ENCODE measurements at regions not wholly inside any gene's neighbourhood (a gene's known extent, or its start where the extent isn't known, plus 50 kb on each side); places are given as distances from the start of the nearest gene placed in this dataset.

DNA sequence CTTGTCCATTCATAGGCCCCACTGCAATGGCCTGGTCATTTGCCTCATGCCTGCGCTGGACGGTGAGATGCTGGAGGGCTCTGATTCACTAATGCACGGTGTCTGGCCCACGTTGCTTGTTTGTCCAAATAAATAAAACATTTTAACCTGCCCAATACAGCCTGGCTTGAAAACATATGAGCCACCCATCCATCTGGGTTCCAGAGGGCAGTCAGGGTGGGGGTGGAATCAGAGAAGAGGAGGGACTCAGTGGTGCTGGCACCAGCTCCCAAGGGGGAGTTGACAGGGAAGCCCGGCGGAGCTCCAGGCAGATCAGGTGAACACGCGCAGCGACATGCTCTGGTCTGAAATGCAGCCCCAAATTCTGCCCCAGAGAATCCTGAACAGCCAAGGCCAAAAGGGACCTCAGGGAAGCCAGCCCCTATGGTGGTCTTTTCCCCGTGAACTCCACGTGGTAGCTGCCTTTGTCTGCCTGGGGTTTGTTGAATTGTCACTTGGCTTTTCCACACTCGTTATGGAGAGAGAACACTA lies 265.2 kb downstream of the UACA start:
- TF ChIP-seq, protein P1, sequence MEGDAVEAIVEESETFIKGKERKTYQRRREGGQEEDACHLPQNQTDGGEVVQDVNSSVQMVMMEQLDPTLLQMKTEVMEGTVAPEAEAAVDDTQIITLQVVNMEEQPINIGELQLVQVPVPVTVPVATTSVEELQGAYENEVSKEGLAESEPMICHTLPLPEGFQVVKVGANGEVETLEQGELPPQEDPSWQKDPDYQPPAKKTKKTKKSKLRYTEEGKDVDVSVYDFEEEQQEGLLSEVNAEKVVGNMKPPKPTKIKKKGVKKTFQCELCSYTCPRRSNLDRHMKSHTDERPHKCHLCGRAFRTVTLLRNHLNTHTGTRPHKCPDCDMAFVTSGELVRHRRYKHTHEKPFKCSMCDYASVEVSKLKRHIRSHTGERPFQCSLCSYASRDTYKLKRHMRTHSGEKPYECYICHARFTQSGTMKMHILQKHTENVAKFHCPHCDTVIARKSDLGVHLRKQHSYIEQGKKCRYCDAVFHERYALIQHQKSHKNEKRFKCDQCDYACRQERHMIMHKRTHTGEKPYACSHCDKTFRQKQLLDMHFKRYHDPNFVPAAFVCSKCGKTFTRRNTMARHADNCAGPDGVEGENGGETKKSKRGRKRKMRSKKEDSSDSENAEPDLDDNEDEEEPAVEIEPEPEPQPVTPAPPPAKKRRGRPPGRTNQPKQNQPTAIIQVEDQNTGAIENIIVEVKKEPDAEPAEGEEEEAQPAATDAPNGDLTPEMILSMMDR (conservative IDR thresholded peaks at IDR 0.05; ENCODE audit: low read depth, low read length) = no peak
- no peak overlapping the region for H3K4me3 ChIP-seq (ENCODE audit: low read depth, low read length)
- DNase-seq (ENCODE audit: low read depth) = no peak

DNA sequence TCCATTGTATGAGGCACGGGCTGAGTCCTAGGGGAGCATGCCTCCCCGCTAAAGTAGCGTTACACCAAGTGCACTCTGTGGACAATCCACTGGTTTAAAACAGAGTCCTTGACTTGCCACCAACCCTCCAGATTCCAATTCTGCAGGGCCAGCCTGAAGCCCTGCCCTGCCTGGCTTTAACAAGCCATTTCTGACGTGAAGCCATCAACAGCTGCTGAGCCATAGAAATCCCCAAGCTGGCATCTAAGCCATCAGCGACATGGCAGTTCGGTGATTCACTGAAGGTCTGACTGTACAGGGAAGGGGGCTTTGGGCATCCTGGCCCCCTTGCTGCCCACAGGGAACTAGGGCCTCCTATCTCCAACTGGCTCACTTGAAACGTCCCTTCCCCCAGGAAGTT lies 265.7 kb downstream of the UACA start:
- no peak for DNase-seq (ENCODE audit: low read depth)
- TF ChIP-seq, protein P1 (conservative IDR thresholded peaks at IDR 0.05; ENCODE audit: low read depth, low read length) = no peak
- H3K4me3 ChIP-seq (ENCODE audit: low read depth, low read length) = no peak overlapping the region

DNA sequence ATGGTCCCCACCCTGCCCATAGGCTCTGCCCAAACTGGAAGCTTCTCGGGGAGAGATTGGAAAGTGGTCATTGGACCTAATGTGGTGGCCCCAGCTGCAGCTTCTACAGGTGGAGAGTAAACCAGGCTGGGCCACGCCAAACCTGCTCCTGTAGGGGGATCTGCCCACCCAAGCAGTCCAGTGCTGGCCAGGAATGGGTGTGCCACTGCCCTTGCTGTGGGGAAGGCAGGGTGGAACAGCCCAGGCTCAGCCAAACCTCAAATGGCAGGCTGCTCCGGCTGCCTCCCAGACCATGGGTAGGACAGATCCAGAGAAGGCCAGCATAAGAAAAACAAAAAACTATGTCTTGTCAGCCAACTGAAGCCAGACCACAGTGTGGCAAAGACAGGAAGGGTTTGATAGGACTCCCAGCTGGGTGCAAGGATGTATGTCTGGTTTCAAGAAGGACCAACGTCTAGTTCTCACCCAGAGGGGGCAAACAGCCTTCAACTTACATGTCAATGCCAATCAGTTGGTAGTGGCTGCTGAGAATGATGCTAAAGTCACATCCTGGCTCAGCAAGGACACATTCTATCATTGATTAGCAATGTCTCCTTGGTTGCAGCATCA lies 267.3 kb downstream of the UACA start:
- no peak for DNase-seq (ENCODE audit: low read depth)
- no peak overlapping the region for H3K4me3 ChIP-seq (ENCODE audit: low read depth, low read length)
- TF ChIP-seq, protein P1 (conservative IDR thresholded peaks at IDR 0.05; ENCODE audit: low read depth, low read length) = no peak

DNA sequence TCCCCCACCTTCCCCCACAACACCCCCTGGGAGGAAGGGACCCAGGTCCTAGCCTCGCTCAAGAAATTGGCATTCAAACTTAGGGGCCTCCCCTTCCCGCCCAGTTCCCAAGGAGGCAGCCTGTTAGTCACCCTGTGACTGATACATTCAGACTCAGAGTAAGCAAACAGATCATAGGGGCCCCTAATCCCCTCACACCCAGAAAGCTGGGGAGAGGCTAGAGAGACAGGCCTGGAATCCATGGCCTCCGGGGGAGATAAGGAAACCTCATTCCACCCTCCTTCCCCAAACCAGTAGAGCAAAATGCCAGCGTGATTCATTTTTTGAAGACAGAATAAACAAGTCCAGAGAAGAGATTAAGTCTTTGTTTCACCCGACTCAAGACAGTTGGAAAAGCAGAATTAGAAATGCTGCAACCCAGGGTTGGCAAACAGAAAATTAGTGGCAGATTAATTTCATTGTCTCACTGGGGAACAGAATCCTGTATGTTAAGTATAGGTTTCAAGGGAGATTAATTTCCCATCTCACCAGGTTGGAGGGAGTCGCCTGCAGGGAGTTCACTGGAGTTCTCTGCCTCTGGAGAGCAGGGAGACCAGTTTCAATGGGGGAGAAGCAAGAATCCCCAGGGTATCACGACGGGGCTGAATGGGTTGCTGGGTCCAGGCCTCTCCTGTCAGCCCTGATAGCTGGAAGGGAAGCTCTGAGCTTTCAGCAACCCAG lies 268.3 kb downstream of the UACA start:
- peak; percentile 65 for DNase-seq (ENCODE audit: low read depth)
- no peak overlapping the region for H3K4me3 ChIP-seq (ENCODE audit: low read depth, low read length)
- TF ChIP-seq, protein P1 (conservative IDR thresholded peaks at IDR 0.05; ENCODE audit: low read depth, low read length) = no peak

DNA sequence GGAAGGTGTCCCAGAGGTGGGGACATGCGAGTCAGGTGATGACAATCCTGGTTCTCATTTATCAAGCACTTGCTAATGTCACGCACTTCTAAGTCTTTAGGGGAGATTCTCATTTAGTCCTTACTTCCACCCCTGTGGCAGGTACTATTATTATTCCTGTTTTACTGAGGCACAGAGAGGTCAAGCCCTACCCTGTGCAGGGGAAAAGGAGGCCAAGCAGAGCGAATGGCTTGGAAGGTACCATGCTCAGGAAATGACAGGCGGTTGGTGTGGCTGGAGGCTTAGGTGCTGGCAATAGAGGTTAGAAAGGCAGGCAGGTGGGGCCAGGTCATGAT lies 268.9 kb downstream of the UACA start:
- no peak for DNase-seq (ENCODE audit: low read depth)
- H3K4me3 ChIP-seq (ENCODE audit: low read depth, low read length) = no peak overlapping the region
- TF ChIP-seq, protein P1 (conservative IDR thresholded peaks at IDR 0.05; ENCODE audit: low read depth, low read length) = no peak

DNA sequence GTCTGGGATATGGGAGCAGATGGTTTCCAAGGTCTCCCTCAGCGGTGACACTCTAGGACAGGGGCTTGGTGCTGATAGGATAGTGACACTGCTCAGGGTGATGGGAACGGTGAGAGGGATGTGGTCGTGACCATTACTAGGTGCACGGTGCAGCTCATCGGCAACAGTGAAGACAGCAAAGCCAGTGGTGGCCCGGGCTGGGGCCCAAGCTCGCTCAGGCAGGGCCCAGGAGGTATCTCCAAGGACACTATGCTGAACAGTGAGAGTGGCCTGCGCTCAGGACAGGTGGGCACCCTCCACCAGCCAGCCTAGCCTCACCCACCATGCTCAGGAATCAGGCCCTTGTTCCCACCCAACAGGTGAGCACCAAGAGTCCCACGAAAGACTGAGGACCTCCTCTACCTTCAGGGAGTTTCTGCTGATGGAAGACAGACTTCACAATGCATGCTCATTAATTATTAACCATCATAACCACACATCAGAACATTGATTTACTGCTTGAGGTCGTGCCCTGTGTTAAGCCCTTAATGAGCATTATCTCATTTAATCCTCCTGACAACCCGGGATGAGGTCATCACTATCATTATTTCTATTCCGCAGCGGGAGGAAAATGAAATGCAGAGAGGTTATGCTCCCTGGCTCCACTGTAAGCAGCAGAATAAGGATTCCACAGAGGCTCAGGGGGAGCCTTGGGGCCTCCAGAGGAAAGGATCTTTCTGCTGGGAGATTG lies 269.4 kb downstream of the UACA start:
- H3K4me3 ChIP-seq (ENCODE audit: low read depth, low read length) = no peak overlapping the region
- peak; percentile 80 for DNase-seq (ENCODE audit: low read depth)
- TF ChIP-seq, protein P1 (conservative IDR thresholded peaks at IDR 0.05; ENCODE audit: low read depth, low read length) = no peak
